ENCODE measurements at regions not wholly inside any gene's neighbourhood (a gene's known extent, or its start where the extent isn't known, plus 50 kb on each side); places are given as distances from the start of the nearest gene placed in this dataset.
A peak's percentile ranks its signal among the peaks of the same experiment; 100 is the strongest.

- no peak overlapping the region for H3K4me3 ChIP-seq (ENCODE audit: insufficient read depth, low read depth, low read length)
- H3K23ac ChIP-seq (ENCODE audit: low read depth, low read length), result no peak overlapping the region
- no peak overlapping the region for H2BK5ac ChIP-seq (ENCODE audit: low read depth, low read length, poor library complexity, severe bottlenecking)
- intact Hi-C loops (cut with micrococcal nuclease), result no loop called here
- H2BK120ac ChIP-seq (ENCODE audit: low read depth, low read length), result no peak overlapping the region
- DNase-seq, result peak; percentile 79
- no peak overlapping the region for H4K5ac ChIP-seq (ENCODE audit: low read depth, low read length)
- POLR2A ChIA-PET (ENCODE audit: unreplicated experiment), result no interaction called here
- in situ Hi-C loops (cut with MboI; ENCODE audit: low sequenced_read_pairs), result no loop called here
- no peak overlapping the region for H2AK5ac ChIP-seq (ENCODE audit: low read depth, low read length)
- peaks cover 41% of the 10 kb centered on the region for H4K20me1 ChIP-seq (ENCODE audit: insufficient read depth, low read length)
- no peak overlapping the region for H3K4ac ChIP-seq (ENCODE audit: low read depth, low read length)
- WGBS, 2 experiments (ENCODE audit: extremely low coverage in 2 of 2, insufficient read length in 1 of 2), result 60% methylated on average over 5 of the region's 10 CpGs; no CpG with 5 or more reads in 1 of the 2 experiments
- no peak overlapping the region for H2BK15ac ChIP-seq (ENCODE audit: low read depth, low read length)
- H3K27me3 ChIP-seq (ENCODE audit: control insufficient read depth, insufficient read depth, low read length), result no peaks in the 10 kb centered on the region
- CTCF ChIA-PET, result no interaction called here
- no peak overlapping the region for H2AK9ac ChIP-seq (replicated peaks; ENCODE audit: low read depth, low read length, poor library complexity)
- H3K9me3 ChIP-seq (ENCODE audit: control insufficient read depth, insufficient read depth, low read length), result no peaks in the 10 kb centered on the region
- no peak for TF ChIP-seq MAZ (IDR thresholded peaks at IDR 0.05; ENCODE audit: borderline replicate concordance, low read depth, low read length)
- TF ChIP-seq CHD1 (IDR thresholded peaks at IDR 0.05; ENCODE audit: low read depth, low read length), result no peak
- TF ChIP-seq CEBPB (IDR thresholded peaks at IDR 0.05; ENCODE audit: low read depth, low read length), result peak; percentile 45; the same call in 1 of the 2 replicates
- no peaks in the 10 kb centered on the region for H3K36me3 ChIP-seq (ENCODE audit: control insufficient read depth, insufficient read depth, low read length)
- no peak overlapping the region for H3K9ac ChIP-seq (ENCODE audit: low read depth, low read length)
- no peak overlapping the region for H3K14ac ChIP-seq (replicated peaks; ENCODE audit: low read depth, low read length)
- no peak overlapping the region for H3K4me2 ChIP-seq (ENCODE audit: low read depth, low read length)
- H2AFZ ChIP-seq (replicated peaks; ENCODE audit: low read length, poor library complexity), result no peak overlapping the region
- H3K79me1 ChIP-seq (ENCODE audit: low read depth in 1 of 2, low read length in 2 of 2), result peaks cover 23 to 60% of the 10 kb centered on the region in 2 experiments
- H2BK20ac ChIP-seq (ENCODE audit: low read depth, low read length), result no peak overlapping the region
- ATAC-seq (ENCODE audit: low read depth), result peak; percentile 37; the same call in 1 of the 2 replicates
- no TSS peak for BruUV-seq (replicated peaks)
- H3K4me1 ChIP-seq (ENCODE audit: control insufficient read depth, insufficient read depth, low read length), result no peaks in the 10 kb centered on the region; the same call in 1 of the 2 replicates
- H3K18ac ChIP-seq (ENCODE audit: low read depth, low read length), result no peak overlapping the region
- H3K9me1 ChIP-seq (ENCODE audit: insufficient read depth, low read length), result no peaks in the 10 kb centered on the region; the same call in 1 of the 2 replicates
- no peak overlapping the region for H3K56ac ChIP-seq (ENCODE audit: extremely low read depth, insufficient read depth, low read length)
- dilution Hi-C loops (cut with HindIII; ENCODE audit: low sequenced_read_pairs, unreplicated experiment), result no loop called here
- H4K91ac ChIP-seq (ENCODE audit: insufficient read depth, low read depth, low read length), result no peak overlapping the region
- no peak overlapping the region for H4K8ac ChIP-seq (ENCODE audit: low read depth in 2 of 2, low read length in 2 of 2)
- H3K27ac ChIP-seq (ENCODE audit: insufficient read depth, low read length), result no peak overlapping the region
These were observed 55.6 kb downstream of the CLDN34 start for GRCh38 chrX:10022580-10023245.

Measured in IMR-90 (cell line).